ENCODE measurements at regions not wholly inside any gene's neighbourhood (a gene's known extent, or its start where the extent isn't known, plus 50 kb on each side); places are given as distances from the start of the nearest gene placed in this dataset.

GRCh38 chr5:29990681-29991080 lies 1202.8 kb upstream of the CDH6 start:
- in situ Hi-C loops (cut with HindIII; ENCODE audit: low pct_unique_long_range_greater_than_20kb, low sequenced_read_pairs), result no loop called here
- DNase-seq (ENCODE audit: low read depth, low spot score), result no peak

- in situ Hi-C loops (cut with HindIII; ENCODE audit: low pct_unique_long_range_greater_than_20kb, low sequenced_read_pairs), result no loop called here
- no peak for DNase-seq (ENCODE audit: low read depth, low spot score)
Observed at GRCh38 chr5:29984156-29984540, 1209.3 kb upstream of the CDH6 start.

- in situ Hi-C loops (cut with HindIII; ENCODE audit: low pct_unique_long_range_greater_than_20kb, low sequenced_read_pairs), result no loop called here
- peak; percentile 68 for DNase-seq (ENCODE audit: low read depth, low spot score)
Observed at GRCh38 chr5:29983528-29984155, 1209.8 kb upstream of the CDH6 start.

DNA sequence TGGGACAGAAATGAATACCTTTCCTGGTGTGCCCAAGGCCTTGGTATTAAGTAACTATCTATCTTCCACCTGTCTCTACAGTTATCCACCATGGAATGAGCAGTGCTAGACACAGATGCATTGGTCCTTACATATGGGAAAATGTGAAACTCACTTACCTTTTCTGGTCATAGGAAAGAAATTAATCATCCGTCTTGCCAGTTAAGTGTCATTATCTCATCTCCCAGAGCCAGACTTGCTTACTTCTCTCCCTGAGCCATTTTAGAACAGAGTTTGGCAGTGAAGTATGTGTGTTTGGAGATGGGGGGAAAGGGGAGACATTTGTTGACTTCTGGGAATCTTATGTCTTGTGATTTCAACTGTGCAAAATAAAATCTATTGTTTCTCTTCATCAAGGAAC lies 1211.0 kb upstream of the CDH6 start:
- in situ Hi-C loops (cut with HindIII; ENCODE audit: low pct_unique_long_range_greater_than_20kb, low sequenced_read_pairs), result no loop called here
- no peak for DNase-seq (ENCODE audit: low read depth, low spot score)

DNA sequence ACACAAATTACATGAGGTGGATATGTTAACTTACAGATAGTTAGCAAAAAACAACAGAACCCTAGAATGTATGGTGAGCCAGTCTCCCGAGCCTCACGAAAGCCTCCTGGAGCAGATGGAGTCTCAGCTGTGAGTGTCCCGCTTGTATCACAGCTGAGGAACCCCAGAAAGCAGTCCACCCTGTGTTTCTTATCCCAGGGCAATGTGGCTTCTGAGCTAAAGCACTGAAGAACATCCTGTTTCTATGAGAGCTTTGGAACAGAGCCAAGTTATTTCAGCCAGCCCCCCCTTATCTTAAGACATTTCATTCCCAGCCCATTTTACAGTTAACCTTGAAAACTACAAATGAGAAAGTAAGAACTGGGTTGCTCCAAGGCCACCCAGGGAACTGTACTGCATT lies 1220.9 kb upstream of the CDH6 start:
- in situ Hi-C loops (cut with HindIII; ENCODE audit: low pct_unique_long_range_greater_than_20kb, low sequenced_read_pairs), result no loop called here
- no peak for DNase-seq (ENCODE audit: low read depth, low spot score)

- in situ Hi-C loops (cut with HindIII; ENCODE audit: low pct_unique_long_range_greater_than_20kb, low sequenced_read_pairs), result no loop called here
- peak; percentile 29 for DNase-seq (ENCODE audit: low read depth, low spot score)
Observed at GRCh38 chr5:29963956-29964355, 1229.5 kb upstream of the CDH6 start.

DNA sequence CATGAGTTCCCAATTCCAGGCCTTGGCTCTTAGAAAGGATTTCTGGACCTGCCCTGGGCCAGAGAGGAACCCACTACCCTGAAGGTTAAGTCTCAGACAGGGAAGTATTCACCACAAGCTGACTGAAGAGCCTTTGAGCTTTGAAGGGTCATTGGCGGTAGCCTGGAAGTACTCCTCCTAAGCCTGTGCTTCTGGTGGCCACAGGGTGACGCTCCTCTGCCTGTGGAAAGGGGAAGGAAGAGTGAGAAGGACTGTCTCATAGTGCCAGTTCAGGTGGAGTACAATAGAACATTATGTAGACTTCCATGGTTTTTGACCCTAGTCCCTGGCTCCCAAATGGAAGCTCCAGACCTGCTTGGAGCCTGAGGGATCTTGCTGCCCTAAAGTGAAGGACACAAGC lies 1233.2 kb upstream of the CDH6 start:
- in situ Hi-C loops (cut with HindIII; ENCODE audit: low pct_unique_long_range_greater_than_20kb, low sequenced_read_pairs), result no loop called here
- peak; percentile 31 for DNase-seq (ENCODE audit: low read depth, low spot score)

DNA sequence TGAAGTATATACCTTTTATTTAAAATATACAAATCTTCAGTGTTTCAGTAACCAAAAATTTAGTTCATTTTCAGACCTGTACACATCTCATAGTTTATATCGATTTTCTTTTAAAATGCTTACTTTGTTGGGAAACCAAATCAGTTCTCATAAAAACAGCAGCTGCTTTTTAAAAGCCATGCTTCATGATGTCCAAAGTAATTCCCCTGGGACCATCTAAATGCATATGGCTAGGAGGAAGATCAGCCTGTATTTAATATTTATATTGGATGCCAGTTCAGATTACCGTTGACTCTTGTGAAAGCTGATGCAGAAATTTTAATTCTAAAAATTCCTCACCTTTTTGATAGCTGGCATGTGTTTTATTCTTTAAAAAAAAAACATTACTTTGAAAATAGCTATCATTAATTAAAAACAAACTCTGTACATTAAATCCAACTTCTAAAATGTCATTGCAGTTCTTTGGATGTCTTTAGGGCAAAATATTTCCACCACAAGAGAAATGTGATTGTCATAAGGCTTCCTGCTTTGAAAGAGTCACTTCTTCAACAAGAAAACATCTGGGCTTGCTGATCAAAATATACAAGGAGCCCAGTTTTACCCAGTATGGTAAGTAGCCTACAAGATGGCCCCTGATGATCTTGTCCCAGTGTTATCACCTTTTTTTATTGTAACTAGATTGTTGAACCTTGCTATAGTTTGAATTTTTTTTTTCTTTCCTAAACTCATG lies 1242.9 kb upstream of the CDH6 start:
- in situ Hi-C loops (cut with HindIII; ENCODE audit: low pct_unique_long_range_greater_than_20kb, low sequenced_read_pairs), result no loop called here

GRCh38 chr5:29949301-29949872 lies 1244.1 kb upstream of the CDH6 start:
- in situ Hi-C loops (cut with HindIII; ENCODE audit: low pct_unique_long_range_greater_than_20kb, low sequenced_read_pairs), result no loop called here
- no peak for DNase-seq (ENCODE audit: low read depth, low spot score)

More for the DNA sequence above, 1242.9 kb upstream of the CDH6 start:
- peak; percentile 94 for DNase-seq (ENCODE audit: low read depth, low spot score)

DNA sequence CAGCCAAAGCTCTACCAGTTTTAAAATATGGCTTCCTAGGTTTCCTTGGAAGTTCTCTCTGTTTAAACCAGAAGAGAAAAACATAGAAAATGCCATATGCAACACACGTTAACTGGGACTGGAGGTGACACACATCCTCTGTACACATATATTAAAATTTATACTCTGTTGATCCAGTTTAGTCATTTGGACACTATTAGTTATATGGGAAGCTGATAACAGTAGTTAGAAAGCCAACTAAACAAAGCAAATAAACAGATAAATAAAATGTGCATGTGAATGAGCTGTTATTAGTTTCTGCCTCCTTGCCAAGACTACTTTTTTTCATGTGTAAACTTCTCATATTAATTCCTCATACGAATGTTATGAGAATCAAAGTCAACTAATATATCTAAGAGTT lies 1249.2 kb upstream of the CDH6 start:
- in situ Hi-C loops (cut with HindIII; ENCODE audit: low pct_unique_long_range_greater_than_20kb, low sequenced_read_pairs), result no loop called here
- DNase-seq (ENCODE audit: low read depth, low spot score), result no peak

DNA sequence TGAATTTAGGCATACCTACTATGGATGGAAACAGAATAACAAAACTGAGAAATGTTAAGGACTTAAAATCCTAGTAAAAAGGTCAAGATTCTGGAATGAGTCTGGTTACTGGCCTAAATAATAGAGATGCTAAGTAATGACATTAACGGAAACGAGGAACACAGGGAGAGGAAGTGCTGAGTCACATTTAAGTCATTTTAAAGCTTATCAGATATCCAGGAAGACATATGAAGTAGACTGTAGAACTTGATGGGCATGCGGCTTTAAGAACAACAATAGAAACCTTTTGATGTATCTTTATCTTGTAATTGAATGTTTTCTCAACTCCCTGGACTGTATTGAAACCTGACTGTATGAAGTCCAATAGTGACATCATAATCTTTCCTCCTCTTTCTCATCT lies 1251.4 kb upstream of the CDH6 start:
- no peak for DNase-seq (ENCODE audit: low read depth, low spot score)
- in situ Hi-C loops (cut with HindIII; ENCODE audit: low pct_unique_long_range_greater_than_20kb, low sequenced_read_pairs), result no loop called here

- DNase-seq (ENCODE audit: low read depth, low spot score), result no peak
- in situ Hi-C loops (cut with HindIII; ENCODE audit: low pct_unique_long_range_greater_than_20kb, low sequenced_read_pairs), result no loop called here
Observed at GRCh38 chr5:29939988-29940387, 1253.5 kb upstream of the CDH6 start.

DNA sequence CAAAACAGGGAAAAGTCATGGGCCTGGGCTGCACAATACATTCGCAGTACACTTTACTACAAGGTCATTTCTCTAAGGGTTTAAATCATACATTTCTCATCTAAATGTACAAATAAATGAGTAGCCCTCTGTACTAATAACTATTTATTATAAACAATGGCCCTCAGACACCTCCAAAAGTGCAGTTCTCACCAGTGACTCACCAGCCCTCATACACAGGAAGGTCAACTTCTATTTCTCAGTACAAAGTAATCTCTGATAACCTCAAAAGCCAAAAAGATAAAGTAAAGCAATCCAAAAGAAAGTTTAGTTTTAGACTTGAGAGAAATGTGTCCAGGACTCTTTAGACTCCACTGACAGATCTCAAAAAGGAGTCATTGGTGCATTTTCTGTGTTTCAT lies 1258.1 kb upstream of the CDH6 start:
- in situ Hi-C loops (cut with HindIII; ENCODE audit: low pct_unique_long_range_greater_than_20kb, low sequenced_read_pairs), result no loop called here
- DNase-seq (ENCODE audit: low read depth, low spot score), result no peak

DNA sequence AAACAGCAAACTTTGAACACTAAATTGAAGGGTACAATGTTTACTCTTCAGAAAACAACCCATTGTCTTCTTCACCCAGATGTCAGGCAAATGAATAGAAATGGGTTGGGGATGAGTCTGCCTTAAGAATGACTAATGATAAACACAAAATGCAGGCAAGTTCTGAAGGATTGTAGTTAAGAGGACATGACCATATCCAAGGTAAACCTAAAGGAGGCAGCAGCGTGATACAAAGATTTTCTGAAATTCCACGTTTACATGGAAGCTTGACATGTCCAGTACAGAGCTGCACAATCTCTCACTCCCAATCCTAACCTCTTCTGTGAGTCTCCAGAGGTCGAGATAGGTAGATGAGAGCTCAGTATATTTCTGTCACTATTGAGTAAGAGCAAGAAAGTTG lies 1263.2 kb upstream of the CDH6 start:
- in situ Hi-C loops (cut with HindIII; ENCODE audit: low pct_unique_long_range_greater_than_20kb, low sequenced_read_pairs), result no loop called here
- DNase-seq (ENCODE audit: low read depth, low spot score), result peak; percentile 72

DNA sequence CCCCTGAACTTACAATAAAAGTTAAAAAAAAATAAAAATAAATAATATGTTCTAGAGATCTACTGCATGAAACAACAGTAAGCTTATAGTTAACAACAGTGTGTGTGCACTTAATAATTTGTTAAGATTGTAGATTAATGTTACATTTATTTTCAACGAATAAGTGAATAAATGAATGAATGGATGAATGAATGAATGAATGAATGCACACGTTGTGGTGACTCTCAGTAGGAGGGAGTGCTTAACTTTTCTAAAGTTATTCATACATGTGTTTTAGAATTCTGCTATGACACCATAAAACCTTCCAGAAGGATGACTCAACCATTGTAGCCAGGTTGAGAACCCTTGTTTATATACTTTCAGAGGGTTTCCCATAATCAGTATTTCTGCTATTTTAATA lies 1269.4 kb upstream of the CDH6 start:
- no peak for DNase-seq (ENCODE audit: low read depth, low spot score)

GRCh38 chr5:29905626-29906353 lies 1287.7 kb upstream of the CDH6 start:
- in situ Hi-C loops (cut with HindIII; ENCODE audit: low pct_unique_long_range_greater_than_20kb, low sequenced_read_pairs), result no loop called here

More for the DNA sequence above, 1269.4 kb upstream of the CDH6 start:
- in situ Hi-C loops (cut with HindIII; ENCODE audit: low pct_unique_long_range_greater_than_20kb, low sequenced_read_pairs), result no loop called here

DNA sequence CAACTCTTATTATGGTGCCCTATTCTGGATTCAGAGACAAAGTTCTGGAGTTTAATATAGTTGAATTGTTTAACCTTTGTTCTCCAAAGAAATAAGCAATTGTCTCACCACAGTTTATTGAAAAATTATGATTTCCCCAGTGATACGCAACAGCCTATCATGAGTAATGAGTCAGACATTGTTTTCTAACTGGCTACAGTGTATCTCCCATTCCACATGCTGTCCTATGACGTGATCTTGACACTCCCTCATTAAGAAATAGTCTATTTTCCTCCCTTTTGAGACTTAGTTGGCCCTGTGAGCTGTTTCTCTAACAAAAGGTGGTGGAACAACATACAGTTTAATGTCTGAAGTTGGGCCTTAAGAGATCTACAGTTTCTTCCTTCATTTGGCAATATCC lies 1290.6 kb upstream of the CDH6 start:
- in situ Hi-C loops (cut with HindIII; ENCODE audit: low pct_unique_long_range_greater_than_20kb, low sequenced_read_pairs), result no loop called here
- peak; percentile 97 for DNase-seq (ENCODE audit: low read depth, low spot score)

More at GRCh38 chr5:29905626-29906353, 1287.7 kb upstream of the CDH6 start:
- DNase-seq (ENCODE audit: low read depth, low spot score), result no peak

DNA sequence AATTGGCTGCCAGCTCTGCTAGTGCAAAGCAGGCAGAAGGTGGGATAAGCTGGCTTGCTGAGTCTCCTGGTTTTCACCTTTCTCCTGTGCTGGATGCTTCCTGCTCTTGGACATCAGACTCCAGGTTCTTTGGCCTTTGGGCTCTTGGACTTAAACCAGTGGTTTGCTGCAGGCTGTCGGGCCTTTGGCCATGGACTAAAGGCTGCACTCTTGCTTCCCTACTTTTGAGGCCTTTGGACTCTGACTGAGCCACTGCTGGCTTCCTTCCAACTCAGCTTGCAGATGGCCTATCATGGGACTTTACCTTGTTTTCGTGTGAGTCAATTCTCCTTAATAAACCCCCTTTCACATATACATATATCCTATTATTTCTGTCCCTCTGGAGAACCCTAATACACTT lies 1293.9 kb upstream of the CDH6 start:
- DNase-seq (ENCODE audit: low read depth, low spot score), result peak; percentile 71
- in situ Hi-C loops (cut with HindIII; ENCODE audit: low pct_unique_long_range_greater_than_20kb, low sequenced_read_pairs), result no loop called here

Measured in SK-MEL-5 (cell line).